GM12872 (cell line): ENCODE measurements at regions not wholly inside any gene's neighbourhood (a gene's known extent, or its start where the extent isn't known, plus 50 kb on each side); places are given as distances from the start of the nearest gene placed in this dataset.

Experiments
- CTCF ChIP-seq: IDR thresholded peaks from 3 replicates; pipeline ENCODE4 v1.5.1; 2011; ENCODE audit warnings: low read depth, mild to moderate bottlenecking, low read length, moderate library complexity; ENCODE audit not compliant: insufficient read depth

- no peak for TF ChIP-seq CTCF
These were observed 186.6 kb downstream of the HINT1 start for GRCh38 chr5:130978475-130978874.

GRCh38 chr5:130976493-130976892 lies 188.6 kb downstream of the HINT1 start:
- no peak for TF ChIP-seq CTCF

GRCh38 chr5:130975847-130976246 lies 189.2 kb downstream of the HINT1 start:
- TF ChIP-seq CTCF, result no peak

- no peak for TF ChIP-seq CTCF
These were observed 189.8 kb downstream of the HINT1 start for GRCh38 chr5:130975299-130975698.

- no peak for TF ChIP-seq CTCF
These were observed 190.9 kb downstream of the HINT1 start for GRCh38 chr5:130974021-130974683.

GRCh38 chr5:130966990-130967525 lies 198.0 kb downstream of the HINT1 start:
- no peak for TF ChIP-seq CTCF

GRCh38 chr5:130965920-130966319 lies 199.1 kb downstream of the HINT1 start:
- TF ChIP-seq CTCF, result no peak
